Cardiac muscle cell (in vitro differentiated cells and primary cell): ENCODE measurements at regions not wholly inside any gene's neighbourhood (a gene's known extent, or its start where the extent isn't known, plus 50 kb on each side); places are given as distances from the start of the nearest gene placed in this dataset.

ENCODE experiments used
- DNase-seq, 2 donors: peaks; one replicate each; pipeline versions ENCODE4 v3.0.0 to v3.0.0-alpha.2; 2010 to 2017; ENCODE audit warnings: low read depth in 1 of 2, low spot score in 1 of 2
- H3K27ac ChIP-seq: fragments of 200-600 bp; sonication (generic); 2 replicates; pipeline ENCODE4 v1.5.1; 2016
- H3K27me3 ChIP-seq: fragments of 200-600 bp; sonication (generic); 2 replicates; pipeline ENCODE4 v1.6.0; 2016; ENCODE audit warnings: control low read depth
- H3K36me3 ChIP-seq: fragments of 200-600 bp; sonication (generic); 2 replicates; pipeline ENCODE4 v1.5.1; 2016; ENCODE audit warnings: control low read depth
- H3K4me1 ChIP-seq: fragments of 200-600 bp; sonication (generic); 2 replicates; pipeline ENCODE4 v1.8.1; 2017; ENCODE audit warnings: low read depth, mild to moderate bottlenecking, mixed run types
- H3K4me3 ChIP-seq: fragments of 200-600 bp; sonication (generic); 2 replicates; pipeline ENCODE4 v1.5.1; 2016; ENCODE audit warnings: mild to moderate bottlenecking
- H3K9me3 ChIP-seq: fragments of 200-600 bp; sonication (generic); 2 replicates; pipeline ENCODE4 v1.5.1; 2017; ENCODE audit warnings: low read depth, mild to moderate bottlenecking, control low read depth
- TF ChIP-seq, protein P1 (sequence below): IDR thresholded peaks from 2 replicates; pipeline ENCODE4 v1.5.1; 2012; ENCODE audit warnings: low read depth, mild to moderate bottlenecking, low read length

DNA sequence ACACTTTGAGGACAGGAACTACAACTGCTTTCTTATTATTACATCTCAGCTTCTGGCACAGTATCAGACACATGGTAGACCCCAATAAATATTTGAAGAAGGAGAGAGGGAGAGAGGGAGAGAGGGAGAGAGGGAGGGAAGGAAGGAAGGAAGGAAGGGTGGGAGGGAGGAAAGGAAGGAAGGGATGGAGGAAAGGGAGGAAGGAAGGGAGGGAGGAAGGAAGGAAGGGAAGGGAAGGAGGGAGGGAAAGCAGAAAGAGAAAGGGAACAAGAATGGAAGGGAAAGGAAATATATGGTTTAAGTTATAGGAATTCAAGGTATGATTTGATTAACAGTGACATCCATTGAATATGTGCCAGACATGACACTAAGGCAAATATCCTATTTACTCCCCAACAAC lies 402.1 kb downstream of the KIF16B start:
- TF ChIP-seq, protein P1, sequence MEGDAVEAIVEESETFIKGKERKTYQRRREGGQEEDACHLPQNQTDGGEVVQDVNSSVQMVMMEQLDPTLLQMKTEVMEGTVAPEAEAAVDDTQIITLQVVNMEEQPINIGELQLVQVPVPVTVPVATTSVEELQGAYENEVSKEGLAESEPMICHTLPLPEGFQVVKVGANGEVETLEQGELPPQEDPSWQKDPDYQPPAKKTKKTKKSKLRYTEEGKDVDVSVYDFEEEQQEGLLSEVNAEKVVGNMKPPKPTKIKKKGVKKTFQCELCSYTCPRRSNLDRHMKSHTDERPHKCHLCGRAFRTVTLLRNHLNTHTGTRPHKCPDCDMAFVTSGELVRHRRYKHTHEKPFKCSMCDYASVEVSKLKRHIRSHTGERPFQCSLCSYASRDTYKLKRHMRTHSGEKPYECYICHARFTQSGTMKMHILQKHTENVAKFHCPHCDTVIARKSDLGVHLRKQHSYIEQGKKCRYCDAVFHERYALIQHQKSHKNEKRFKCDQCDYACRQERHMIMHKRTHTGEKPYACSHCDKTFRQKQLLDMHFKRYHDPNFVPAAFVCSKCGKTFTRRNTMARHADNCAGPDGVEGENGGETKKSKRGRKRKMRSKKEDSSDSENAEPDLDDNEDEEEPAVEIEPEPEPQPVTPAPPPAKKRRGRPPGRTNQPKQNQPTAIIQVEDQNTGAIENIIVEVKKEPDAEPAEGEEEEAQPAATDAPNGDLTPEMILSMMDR, result no peak
- Histone ChIP-seq H3K27ac (no peak overlapping the region), H3K4me1 (no peaks in the 10 kb centered on the region), H3K27me3 (peaks cover 9% of the 10 kb centered on the region), H3K4me3 (no peak overlapping the region), H3K9me3 (no peaks in the 10 kb centered on the region), H3K36me3 (no peaks in the 10 kb centered on the region)
- DNase-seq, result no peak

DNA sequence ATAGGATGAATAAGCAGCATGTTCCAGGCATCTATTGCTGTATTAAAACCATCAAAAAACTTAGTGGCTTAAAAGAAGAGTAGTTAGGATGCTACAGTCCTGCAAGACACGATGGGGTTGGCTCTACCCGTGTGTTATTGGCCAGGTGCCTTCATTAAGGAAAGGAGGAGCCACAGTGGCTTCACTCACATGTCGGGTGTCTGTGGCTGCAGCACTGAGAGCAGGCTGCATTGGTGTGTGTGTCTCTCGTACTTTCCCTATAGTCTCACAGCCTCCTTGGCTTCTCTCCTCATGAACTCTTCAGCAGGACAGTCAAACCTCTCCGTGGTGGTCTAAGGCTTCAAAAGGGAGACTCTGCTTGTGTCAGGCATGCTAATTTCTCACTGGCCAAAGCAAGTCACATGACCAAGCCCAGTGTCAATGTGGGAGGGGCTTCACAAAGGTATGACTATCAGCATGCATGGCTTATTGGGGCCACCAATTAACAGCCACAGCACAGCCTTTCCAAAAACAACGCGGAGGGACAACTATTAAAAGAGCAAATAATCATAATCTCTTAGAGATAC lies 402.8 kb downstream of the KIF16B start:
- Histone ChIP-seq H3K27me3 (peaks cover 9% of the 10 kb centered on the region), H3K27ac (no peak overlapping the region), H3K36me3 (no peaks in the 10 kb centered on the region), H3K9me3 (no peaks in the 10 kb centered on the region), H3K4me3 (no peak overlapping the region), H3K4me1 (no peaks in the 10 kb centered on the region)
- DNase-seq, result no peak
- TF ChIP-seq, protein P1, result no peak

DNA sequence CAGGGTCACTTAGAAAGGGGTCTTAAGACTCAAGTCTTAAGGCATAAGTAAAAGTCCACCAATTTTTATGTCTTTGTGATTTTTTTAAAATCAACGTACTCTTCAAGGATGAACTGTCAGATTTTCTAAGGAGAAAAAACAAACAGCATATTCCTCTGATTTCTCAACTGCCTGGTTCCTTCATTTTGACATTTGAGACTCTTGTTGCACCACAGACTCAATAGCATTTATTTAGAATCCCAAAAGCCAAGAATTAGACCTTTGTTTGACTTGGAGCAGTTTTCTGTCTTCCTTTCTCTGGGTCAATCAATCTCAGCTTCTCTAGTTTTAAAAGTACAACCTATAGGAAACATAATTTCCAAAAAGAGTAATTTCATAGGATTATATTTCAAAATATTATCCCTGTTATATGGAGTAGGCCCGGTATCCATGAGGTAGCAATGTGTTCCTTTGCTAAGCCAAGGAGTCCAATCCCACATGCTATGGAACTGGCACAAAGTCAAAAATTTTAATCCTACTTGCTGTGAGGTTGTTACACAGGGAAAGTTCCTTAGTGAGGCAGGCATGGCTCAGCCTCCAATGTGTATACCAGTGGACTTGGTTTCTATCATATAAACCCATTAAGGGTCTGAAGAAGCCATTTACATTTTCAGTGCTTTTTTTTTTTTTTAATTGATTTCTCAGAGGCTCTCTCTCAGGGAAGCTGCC lies 405.7 kb downstream of the KIF16B start:
- TF ChIP-seq, protein P1, result no peak
- no peaks in the 10 kb centered on the region for H3K9me3 ChIP-seq
- no peak overlapping the region for H3K4me3 ChIP-seq
- peaks cover under 1% of the 10 kb centered on the region for H3K27me3 ChIP-seq
- H3K36me3 ChIP-seq, result no peaks in the 10 kb centered on the region
- no peaks in the 10 kb centered on the region for H3K4me1 ChIP-seq
- H3K27ac ChIP-seq, result no peak overlapping the region
- DNase-seq, result no peak

DNA sequence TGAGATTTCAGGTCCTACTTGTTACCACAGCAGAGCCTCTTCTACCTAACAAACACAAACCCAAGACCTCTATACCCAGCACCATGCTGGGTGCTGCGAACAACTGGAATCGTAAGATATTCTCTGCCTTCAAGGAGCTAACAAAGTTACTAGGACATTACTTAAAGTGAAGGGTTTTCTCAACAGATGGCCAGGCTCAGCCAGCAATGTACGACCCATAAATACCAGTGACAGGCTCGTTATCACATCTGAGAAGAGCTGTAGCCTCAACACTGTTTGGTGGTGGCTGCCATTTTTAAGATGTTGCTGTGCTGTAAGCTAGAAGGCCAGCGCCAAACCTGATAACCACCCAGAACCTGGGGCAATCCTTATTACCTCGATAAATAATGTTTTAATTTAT lies 406.5 kb downstream of the KIF16B start:
- Histone ChIP-seq H3K36me3 (no peaks in the 10 kb centered on the region), H3K9me3 (no peaks in the 10 kb centered on the region), H3K27me3 (no peaks in the 10 kb centered on the region), H3K27ac (no peak overlapping the region), H3K4me3 (no peak overlapping the region), H3K4me1 (no peaks in the 10 kb centered on the region)
- no peak for DNase-seq
- TF ChIP-seq, protein P1, result no peak

DNA sequence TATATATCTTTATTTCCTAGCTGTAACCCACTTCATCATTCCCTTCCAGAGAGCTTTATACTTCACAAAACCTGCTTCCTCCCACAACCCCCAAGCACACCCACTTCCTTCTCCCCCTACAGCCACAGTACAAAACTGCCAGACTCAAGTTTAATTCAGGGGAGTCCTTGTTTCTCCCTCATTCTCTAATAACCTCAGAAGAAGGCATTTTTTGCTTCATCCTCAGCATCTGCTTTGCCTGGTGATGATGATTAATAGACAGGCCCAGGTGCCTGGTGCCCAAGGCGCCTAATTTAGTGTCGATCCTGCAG lies 414.3 kb downstream of the KIF16B start:
- Histone ChIP-seq H3K27me3 (no peaks in the 10 kb centered on the region), H3K4me1 (no peaks in the 10 kb centered on the region), H3K4me3 (no peak overlapping the region), H3K9me3 (no peaks in the 10 kb centered on the region), H3K27ac (no peak overlapping the region), H3K36me3 (no peaks in the 10 kb centered on the region)
- TF ChIP-seq, protein P1, result no peak
- no peak for DNase-seq
